PC-3 (cell line): ENCODE measurements at regions not wholly inside any gene's neighbourhood (a gene's known extent, or its start where the extent isn't known, plus 50 kb on each side); places are given as distances from the start of the nearest gene placed in this dataset.
"Not testable (repeated sequence)": the region's sequence is repeated elsewhere in the genome, so short reads cannot be mapped to it uniquely, and the experiment has no call there.

Experiments
- CTCF ChIP-seq: fragments of 300-600 bp; sonication (generic); conservative IDR thresholded peaks from 2 replicates; pipeline ENCODE4 v1.5.1; 2017; ENCODE audit warnings: antibody characterized with exemption, low read depth, mild to moderate bottlenecking, low read length
- EZH2 ChIP-seq: fragments of 300-600 bp; sonication (generic); IDR thresholded peaks from one replicate; pipeline ENCODE4 v1.6.1; 2017; ENCODE audit warnings: antibody characterized with exemption, mild to moderate bottlenecking, low read length; ENCODE audit not compliant: unreplicated experiment
- EZH2phosphoT487 ChIP-seq: fragments of 300-600 bp; sonication (generic); IDR thresholded peaks from 2 replicates; pipeline ENCODE4 v1.6.1; 2018; ENCODE audit warnings: mild to moderate bottlenecking, antibody characterized with exemption, low read length, borderline replicate concordance

- not testable (repeated sequence) for TF ChIP-seq EZH2, EZH2phosphoT487, CTCF
Observed at GRCh38 chr6:60439709-60440108, 1846.3 kb downstream of the KHDRBS2 start.
